Rectal smooth muscle tissue (tissue), 1 donor: ENCODE measurements at regions not wholly inside any gene's neighbourhood (a gene's known extent, or its start where the extent isn't known, plus 50 kb on each side); places are given as distances from the start of the nearest gene placed in this dataset.

Experiments used
- H3K27ac ChIP-seq: one replicate; pipeline ENCODE4 v1.7.0; 2013; ENCODE audit warnings: low read depth, low read length, inconsistent platforms
- H3K27me3 ChIP-seq: one replicate; pipeline ENCODE4 v1.7.0; 2013; ENCODE audit warnings: low read length; ENCODE audit not compliant: control insufficient read depth, insufficient read depth
- H3K36me3 ChIP-seq: one replicate; pipeline ENCODE4 v1.7.0; 2013; ENCODE audit warnings: low read length; ENCODE audit not compliant: control insufficient read depth, insufficient read depth
- H3K4me1 ChIP-seq: one replicate; pipeline ENCODE4 v1.7.0; 2013; ENCODE audit warnings: low read length; ENCODE audit not compliant: control insufficient read depth, insufficient read depth
- H3K4me3 ChIP-seq: one replicate; pipeline ENCODE4 v1.7.0; 2013; ENCODE audit warnings: low read length
- H3K9ac ChIP-seq: one replicate; pipeline ENCODE4 v1.7.0; 2013; ENCODE audit warnings: low read length

GRCh38 chr17:36661047-36661666, 59.8 kb downstream of the MRM1 start:
- peaks cover 10% of the 10 kb centered on the region for H3K27me3 ChIP-seq
- no peak overlapping the region for H3K27ac ChIP-seq
- H3K4me3 ChIP-seq = no peak overlapping the region
- no peaks in the 10 kb centered on the region for H3K36me3 ChIP-seq
- H3K9ac ChIP-seq = no peak overlapping the region
- H3K4me1 ChIP-seq = no peaks in the 10 kb centered on the region

GRCh38 chr17:36661688-36662087, 60.3 kb downstream of the MRM1 start:
- no peak overlapping the region for H3K4me3 ChIP-seq
- peaks cover 10% of the 10 kb centered on the region for H3K27me3 ChIP-seq
- H3K27ac ChIP-seq = no peak overlapping the region
- no peaks in the 10 kb centered on the region for H3K36me3 ChIP-seq
- no peaks in the 10 kb centered on the region for H3K4me1 ChIP-seq
- no peak overlapping the region for H3K9ac ChIP-seq

GRCh38 chr17:36665417-36665816, 64.0 kb downstream of the MRM1 start:
- Histone ChIP-seq H3K4me3 (no peak overlapping the region), H3K27me3 (peaks cover 4% of the 10 kb centered on the region), H3K4me1 (no peaks in the 10 kb centered on the region), H3K27ac (no peak overlapping the region), H3K9ac (no peak overlapping the region), H3K36me3 (no peaks in the 10 kb centered on the region)

- no peak overlapping the region for H3K27ac ChIP-seq
- H3K4me1 ChIP-seq = no peaks in the 10 kb centered on the region
- no peaks in the 10 kb centered on the region for H3K27me3 ChIP-seq
- H3K36me3 ChIP-seq = no peaks in the 10 kb centered on the region
- no peak overlapping the region for H3K4me3 ChIP-seq
- H3K9ac ChIP-seq = no peak overlapping the region
Observed at GRCh38 chr17:36667922-36668321, 66.5 kb downstream of the MRM1 start.

- H3K36me3 ChIP-seq = no peaks in the 10 kb centered on the region
- H3K27me3 ChIP-seq = no peaks in the 10 kb centered on the region
- H3K9ac ChIP-seq = no peak overlapping the region
- no peak overlapping the region for H3K27ac ChIP-seq
- no peak overlapping the region for H3K4me3 ChIP-seq
- no peaks in the 10 kb centered on the region for H3K4me1 ChIP-seq
Observed at GRCh38 chr17:36668824-36669223, 67.4 kb downstream of the MRM1 start.

- H3K27me3 ChIP-seq = no peaks in the 10 kb centered on the region
- no peak overlapping the region for H3K9ac ChIP-seq
- no peak overlapping the region for H3K4me3 ChIP-seq
- H3K36me3 ChIP-seq = no peaks in the 10 kb centered on the region
- H3K4me1 ChIP-seq = no peaks in the 10 kb centered on the region
- no peak overlapping the region for H3K27ac ChIP-seq
Observed at GRCh38 chr17:36671144-36671543, 69.8 kb downstream of the MRM1 start.

GRCh38 chr17:36672403-36672918, 71.1 kb downstream of the MRM1 start:
- no peak overlapping the region for H3K9ac ChIP-seq
- H3K27me3 ChIP-seq = no peaks in the 10 kb centered on the region
- H3K36me3 ChIP-seq = no peaks in the 10 kb centered on the region
- H3K27ac ChIP-seq = no peak overlapping the region
- no peak overlapping the region for H3K4me3 ChIP-seq
- no peaks in the 10 kb centered on the region for H3K4me1 ChIP-seq

GRCh38 chr17:36673068-36673467, 71.7 kb downstream of the MRM1 start:
- Histone ChIP-seq H3K27ac (no peak overlapping the region), H3K36me3 (no peaks in the 10 kb centered on the region), H3K4me3 (no peak overlapping the region), H3K9ac (no peak overlapping the region), H3K4me1 (no peaks in the 10 kb centered on the region), H3K27me3 (no peaks in the 10 kb centered on the region)

- no peaks in the 10 kb centered on the region for H3K4me1 ChIP-seq
- no peak overlapping the region for H3K9ac ChIP-seq
- no peaks in the 10 kb centered on the region for H3K27me3 ChIP-seq
- H3K36me3 ChIP-seq = no peaks in the 10 kb centered on the region
- no peak overlapping the region for H3K27ac ChIP-seq
- H3K4me3 ChIP-seq = no peak overlapping the region
Observed at GRCh38 chr17:36673637-36674277, 72.4 kb downstream of the MRM1 start.

- no peak overlapping the region for H3K27ac ChIP-seq
- no peak overlapping the region for H3K4me3 ChIP-seq
- H3K27me3 ChIP-seq = no peaks in the 10 kb centered on the region
- H3K9ac ChIP-seq = no peak overlapping the region
- no peaks in the 10 kb centered on the region for H3K36me3 ChIP-seq
- no peaks in the 10 kb centered on the region for H3K4me1 ChIP-seq
Observed at GRCh38 chr17:36674278-36674650, 72.9 kb downstream of the MRM1 start.

GRCh38 chr17:36675250-36675649, 73.9 kb downstream of the MRM1 start:
- no peak overlapping the region for H3K27ac ChIP-seq
- H3K27me3 ChIP-seq = no peaks in the 10 kb centered on the region
- no peak overlapping the region for H3K4me3 ChIP-seq
- H3K36me3 ChIP-seq = no peaks in the 10 kb centered on the region
- no peaks in the 10 kb centered on the region for H3K4me1 ChIP-seq
- H3K9ac ChIP-seq = no peak overlapping the region

- no peak overlapping the region for H3K4me3 ChIP-seq
- no peak overlapping the region for H3K27ac ChIP-seq
- H3K36me3 ChIP-seq = no peaks in the 10 kb centered on the region
- no peak overlapping the region for H3K9ac ChIP-seq
- H3K27me3 ChIP-seq = no peaks in the 10 kb centered on the region
- no peaks in the 10 kb centered on the region for H3K4me1 ChIP-seq
Observed at GRCh38 chr17:36675786-36676185, 74.4 kb downstream of the MRM1 start.
